ENCODE measurements at regions not wholly inside any gene's neighbourhood (a gene's known extent, or its start where the extent isn't known, plus 50 kb on each side); places are given as distances from the start of the nearest gene placed in this dataset.
"Not testable (repeated sequence)": the region's sequence is repeated elsewhere in the genome, so short reads cannot be mapped to it uniquely, and the experiment has no call there.

GRCh38 chr1:234862944-234863515, 253.1 kb upstream of the IRF2BP2 start:
- peak; percentile 77 for DNase-seq (ENCODE audit: low spot score)

- no peak for DNase-seq (ENCODE audit: low spot score)
Measured at GRCh38 chr1:234862360-234862943, 252.5 kb upstream of the IRF2BP2 start.

- no peak for DNase-seq (ENCODE audit: low spot score)
Measured at GRCh38 chr1:234861761-234862160, 251.8 kb upstream of the IRF2BP2 start.

- no peak for DNase-seq (ENCODE audit: low spot score)
Measured at GRCh38 chr1:234861024-234861620, 251.1 kb upstream of the IRF2BP2 start.

GRCh38 chr1:234858722-234859121, 248.7 kb upstream of the IRF2BP2 start:
- DNase-seq (ENCODE audit: low spot score), result no peak

- DNase-seq (ENCODE audit: low spot score), result no peak
Measured at GRCh38 chr1:234856845-234857245, 246.9 kb upstream of the IRF2BP2 start.

- no peak for DNase-seq (ENCODE audit: low spot score)
Measured at GRCh38 chr1:234855851-234856250, 245.9 kb upstream of the IRF2BP2 start.

- DNase-seq (ENCODE audit: low spot score), result no peak
Measured at GRCh38 chr1:234854645-234855039, 244.7 kb upstream of the IRF2BP2 start.

- DNase-seq (ENCODE audit: low spot score), result no peak
Measured at GRCh38 chr1:234853906-234854644, 244.1 kb upstream of the IRF2BP2 start.

- no peak for DNase-seq (ENCODE audit: low spot score)
Measured at GRCh38 chr1:234852659-234853058, 242.7 kb upstream of the IRF2BP2 start.

- no peak for DNase-seq (ENCODE audit: low spot score)
Measured at GRCh38 chr1:234851450-234852438, 241.8 kb upstream of the IRF2BP2 start.

GRCh38 chr1:234849832-234850231, 239.9 kb upstream of the IRF2BP2 start:
- no peak for DNase-seq (ENCODE audit: low spot score)

- DNase-seq (ENCODE audit: low spot score), result peak; percentile 61
Measured at GRCh38 chr1:234848972-234849649, 239.1 kb upstream of the IRF2BP2 start.

- DNase-seq (ENCODE audit: low spot score), result not testable (repeated sequence)
Measured at GRCh38 chr1:234846813-234847212, 236.8 kb upstream of the IRF2BP2 start.

- DNase-seq (ENCODE audit: low spot score), result no peak
Measured at GRCh38 chr1:234845836-234846235, 235.9 kb upstream of the IRF2BP2 start.

- no peak for DNase-seq (ENCODE audit: low spot score)
Measured at GRCh38 chr1:234845097-234845660, 235.2 kb upstream of the IRF2BP2 start.

- no peak for DNase-seq (ENCODE audit: low spot score)
Measured at GRCh38 chr1:234844479-234845031, 234.6 kb upstream of the IRF2BP2 start.

- no peak for DNase-seq (ENCODE audit: low spot score)
Measured at GRCh38 chr1:234843946-234844345, 234.0 kb upstream of the IRF2BP2 start.

GRCh38 chr1:234842726-234843641, 233.0 kb upstream of the IRF2BP2 start:
- no peak for DNase-seq (ENCODE audit: low spot score)

Data from AG20443 (cell line).